Prostate gland (tissue), 2 donors: ENCODE measurements at regions not wholly inside any gene's neighbourhood (a gene's known extent, or its start where the extent isn't known, plus 50 kb on each side); places are given as distances from the start of the nearest gene placed in this dataset.

ENCODE experiments used
- DNase-seq: peaks from one replicate; pipeline ENCODE4 v3.0.0-alpha.2; 2019; ENCODE audit warnings: low spot score
- H3K27ac ChIP-seq, 2 donors: fragments of 200-600 bp; sonication (generic); 2 replicates each; pipeline ENCODE4 v1.5.1; 2017 to 2019
- H3K27me3 ChIP-seq: fragments of 200-600 bp; sonication (generic); replicated peaks from 2 replicates; pipeline ENCODE4 v1.5.1; 2019; ENCODE audit not compliant: insufficient read depth
- H3K36me3 ChIP-seq, 2 donors: fragments of 200-600 bp; sonication (generic); 1 replicate in 1 of 2; 2 replicates in 1 of 2; pipeline versions ENCODE4 v1.5.1 to v1.8.1; 2017 to 2019
- H3K4me1 ChIP-seq: fragments of 200-600 bp; sonication (generic); replicated peaks from 2 replicates; pipeline ENCODE4 v1.5.1; 2019
- H3K4me3 ChIP-seq, 2 donors: fragments of 200-600 bp; sonication (generic); 2 replicates each; pipeline ENCODE4 v1.5.1; 2017 to 2019
- H3K9me3 ChIP-seq: fragments of 200-600 bp; sonication (generic); 2 replicates; pipeline ENCODE4 v1.5.1; 2017
- CTCF ChIP-seq, 4 experiments: fragments of 200-600 bp in 2 of 4; fragments of 450-650 bp in 2 of 4; sonication (generic) in 2 of 4; IDR thresholded peaks; 1 replicate in 3 of 4; 2 replicates in 1 of 4; pipeline ENCODE4 v1.5.1; 2016 to 2019; ENCODE audit warnings: antibody characterized with exemption in 4 of 4, mild to moderate bottlenecking in 2 of 4, moderate library complexity in 2 of 4
- POLR2A ChIP-seq: fragments of 450-650 bp; IDR thresholded peaks from one replicate; pipeline ENCODE4 v1.6.1; 2016; ENCODE audit warnings: antibody characterized with exemption, mild to moderate bottlenecking
- POLR2AphosphoS5 ChIP-seq: sonication (generic); formaldehyde crosslinking; IDR thresholded peaks from one replicate; pipeline ENCODE4 v1.6.1; 2017; ENCODE audit warnings: antibody characterized with exemption
- WGBS: methylation state at CpG from one replicate; pipeline ENCODE4 v1.1.5; 2018; 5-methylcytosine and 5-hydroxymethylcytosine counted together
- intact Hi-C: fragments of 100-400 bp; cut with DNase I; formaldehyde crosslinking; loops from one replicate; pipeline ENCODE4 v1.14.2; 2022

- Histone ChIP-seq H3K4me1 (no peaks in the 10 kb centered on the region), H3K27ac (no peak overlapping the region), H3K36me3 (no peaks in the 10 kb centered on the region), H3K27me3 (no peaks in the 10 kb centered on the region), H3K9me3 (no peaks in the 10 kb centered on the region), H3K4me3 (no peak overlapping the region)
- intact Hi-C loops, result no loop called here
- 61% methylated on average over 14 of the region's 14 CpGs for WGBS
- no peak for TF ChIP-seq POLR2A
- no peak for TF ChIP-seq CTCF (IDR thresholded peaks at IDR 0.05)
- no peak for TF ChIP-seq POLR2AphosphoS5
- DNase-seq, result no peak
Measured at GRCh38 chr6:14924126-14925024, 321.5 kb upstream of the JARID2 start.

GRCh38 chr6:14925025-14925698 lies 320.7 kb upstream of the JARID2 start:
- intact Hi-C loops, result no loop called here
- no peak for DNase-seq
- Histone ChIP-seq H3K4me1 (no peaks in the 10 kb centered on the region), H3K36me3 (no peaks in the 10 kb centered on the region), H3K9me3 (no peaks in the 10 kb centered on the region), H3K27me3 (no peaks in the 10 kb centered on the region), H3K27ac (no peak overlapping the region), H3K4me3 (no peak overlapping the region)
- 26% methylated on average over 5 of the region's 5 CpGs for WGBS
- TF ChIP-seq POLR2AphosphoS5 (no peak), CTCF (IDR thresholded peaks at IDR 0.05) (no peak), POLR2A (no peak)

GRCh38 chr6:14925699-14926026 lies 320.2 kb upstream of the JARID2 start:
- H3K36me3 ChIP-seq, result no peaks in the 10 kb centered on the region
- no peaks in the 10 kb centered on the region for H3K9me3 ChIP-seq
- intact Hi-C loops, result no loop called here
- H3K4me3 ChIP-seq, result no peak overlapping the region
- WGBS, result 22% methylated on average over 3 of the region's 3 CpGs
- DNase-seq, result no peak
- no peaks in the 10 kb centered on the region for H3K27me3 ChIP-seq
- no peaks in the 10 kb centered on the region for H3K4me1 ChIP-seq
- no peak overlapping the region for H3K27ac ChIP-seq
- no peak for TF ChIP-seq CTCF (IDR thresholded peaks at IDR 0.05)
- TF ChIP-seq POLR2AphosphoS5, result no peak
- TF ChIP-seq POLR2A, result no peak

GRCh38 chr6:14927398-14927797 lies 318.5 kb upstream of the JARID2 start:
- 98% methylated on average over 7 of the region's 7 CpGs for whole genome bisulfite sequencing
- Histone ChIP-seq H3K27me3 (no peaks in the 10 kb centered on the region), H3K36me3 (no peaks in the 10 kb centered on the region), H3K27ac (no peak overlapping the region), H3K9me3 (no peaks in the 10 kb centered on the region), H3K4me1 (no peaks in the 10 kb centered on the region), H3K4me3 (no peak overlapping the region)
- intact Hi-C loops, result no loop called here
- no peak for DNase-seq
- TF ChIP-seq CTCF (IDR thresholded peaks at IDR 0.05), result no peak
- no peak for TF ChIP-seq POLR2A
- no peak for TF ChIP-seq POLR2AphosphoS5
